ENCODE measurements at regions not wholly inside any gene's neighbourhood (a gene's known extent, or its start where the extent isn't known, plus 50 kb on each side); places are given as distances from the start of the nearest gene placed in this dataset.
"Not testable (repeated sequence)": the region's sequence is repeated elsewhere in the genome, so short reads cannot be mapped to it uniquely, and the experiment has no call there.

- no peak for TF ChIP-seq CTCF (IDR thresholded peaks at IDR 0.05; ENCODE audit: low read depth, low read length)
- H3K4me3 ChIP-seq (ENCODE audit: low read depth, low read length): no peak overlapping the region
Measured at GRCh38 chr10:4409319-4409718, 416.7 kb upstream of the AKR1E2 start.

- no peak overlapping the region for H3K4me3 ChIP-seq (ENCODE audit: low read depth, low read length)
- no peak for TF ChIP-seq CTCF (IDR thresholded peaks at IDR 0.05; ENCODE audit: low read depth, low read length)
Measured at GRCh38 chr10:4407783-4408182, 418.2 kb upstream of the AKR1E2 start.

DNA sequence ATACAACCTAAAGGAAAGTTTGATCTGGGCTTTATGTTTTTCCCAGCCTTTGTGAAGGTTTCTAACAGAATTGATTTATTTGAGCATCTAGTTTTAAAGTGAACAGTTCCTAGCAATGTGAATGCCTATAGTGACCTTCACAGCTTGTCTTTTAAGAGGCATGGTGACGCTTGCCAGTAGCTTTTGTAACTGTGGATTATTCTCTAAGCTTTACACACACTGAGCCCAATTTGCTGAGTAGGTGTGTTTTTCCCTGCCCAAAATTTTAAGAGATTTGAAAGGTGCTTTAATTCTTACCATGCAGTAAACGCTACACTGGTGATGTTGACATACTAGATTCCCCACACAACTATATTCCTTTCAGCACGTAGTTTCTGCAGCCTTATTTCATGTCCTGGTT is 420.2 kb upstream of the AKR1E2 start:
- TF ChIP-seq CTCF (IDR thresholded peaks at IDR 0.05; ENCODE audit: low read depth, low read length): no peak
- no peak overlapping the region for H3K4me3 ChIP-seq (ENCODE audit: low read depth, low read length)

- no peak for TF ChIP-seq CTCF (IDR thresholded peaks at IDR 0.05; ENCODE audit: low read depth, low read length)
- no peak overlapping the region for H3K4me3 ChIP-seq (ENCODE audit: low read depth, low read length)
Measured at GRCh38 chr10:4403638-4404252, 422.3 kb upstream of the AKR1E2 start.

- not testable (repeated sequence) for H3K4me3 ChIP-seq (ENCODE audit: low read depth, low read length)
Measured at GRCh38 chr10:4401080-4401479, 424.9 kb upstream of the AKR1E2 start.

GRCh38 chr10:4399556-4399955 is 426.5 kb upstream of the AKR1E2 start:
- no peak for TF ChIP-seq CTCF (IDR thresholded peaks at IDR 0.05; ENCODE audit: low read depth, low read length)
- no peak overlapping the region for H3K4me3 ChIP-seq (ENCODE audit: low read depth, low read length)

DNA sequence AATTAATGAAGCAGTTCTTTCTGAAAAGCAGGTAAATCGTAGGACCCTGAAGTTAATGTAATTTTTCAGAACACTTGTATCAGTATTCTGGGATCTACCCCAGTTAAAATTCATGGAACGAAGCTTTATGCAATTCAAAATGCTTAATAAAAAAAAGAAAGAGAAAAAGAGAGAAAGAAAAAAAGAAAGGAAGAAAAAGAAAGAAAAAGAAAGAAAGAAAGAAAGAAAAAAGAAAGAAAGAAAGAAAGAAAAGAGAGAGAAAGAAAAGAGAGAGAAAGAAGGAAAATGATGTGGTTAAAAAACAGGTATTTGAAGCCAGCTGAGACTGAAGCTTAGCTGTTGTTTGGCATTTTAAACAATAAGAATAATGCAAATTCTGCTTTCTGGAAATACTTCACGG is 427.4 kb upstream of the AKR1E2 start:
- no peak for TF ChIP-seq CTCF (IDR thresholded peaks at IDR 0.05; ENCODE audit: low read depth, low read length)
- H3K4me3 ChIP-seq (ENCODE audit: low read depth, low read length): no peak overlapping the region

DNA sequence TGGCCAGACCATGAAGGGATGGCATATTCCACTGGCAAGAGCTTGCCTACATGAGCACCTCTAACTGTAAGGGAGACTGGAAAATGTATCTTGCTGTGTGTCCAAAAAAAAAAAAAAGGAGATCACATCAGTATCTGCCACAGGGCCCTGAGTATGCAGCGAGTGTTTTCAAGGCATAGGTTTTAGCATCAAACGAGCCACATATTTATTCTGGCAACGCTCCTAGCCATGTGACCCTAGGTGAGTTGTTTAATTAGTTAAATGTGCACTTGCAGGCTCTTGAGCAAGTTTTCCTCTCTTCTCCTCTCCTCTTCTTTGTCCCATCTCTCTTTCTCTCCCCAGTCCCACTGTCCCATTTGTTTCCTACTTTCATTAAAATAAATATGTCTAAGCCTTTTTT is 428.7 kb upstream of the AKR1E2 start:
- no peak overlapping the region for H3K4me3 ChIP-seq (ENCODE audit: low read depth, low read length)
- TF ChIP-seq CTCF (IDR thresholded peaks at IDR 0.05; ENCODE audit: low read depth, low read length): no peak
